SK-N-SH (cell line): ENCODE measurements at regions not wholly inside any gene's neighbourhood (a gene's known extent, or its start where the extent isn't known, plus 50 kb on each side); places are given as distances from the start of the nearest gene placed in this dataset.

Experiments used
- CTCF ChIA-PET: fragments of 300-600, 350-600 bp; formaldehyde crosslinking; extraction: SDS; loops from one replicate; lab custom pipeline; 2021; lab: Yijun Ruan, JAX
- POLR2A ChIA-PET: fragments of 350-600 bp; sonication (Branson Sonifier 250); formaldehyde crosslinking; extraction: SDS; loops from one replicate; lab custom pipeline; 2020; ENCODE audit warnings: antibody characterized with exemption, inconsistent platforms; lab: Yijun Ruan, JAX
- DNase-seq: peaks from one replicate; pipeline ENCODE4 v3.0.0; 2012
- H2AFZ ChIP-seq: fragments of 200-600 bp; sonication (generic); 2 replicates; pipeline ENCODE4 v1.8.1; 2016; ENCODE audit warnings: antibody characterized with exemption, mild to moderate bottlenecking, low read depth
- H3F3A ChIP-seq: fragments of 200-600 bp; sonication (generic); replicated peaks from 2 replicates; pipeline ENCODE3; 2016; ENCODE audit warnings: antibody characterized with exemption, mild to moderate bottlenecking; ENCODE audit not compliant: insufficient read depth
- H3K27ac ChIP-seq, 2 experiments: fragments of 200-500 bp in 1 of 2; fragments of 200-600 bp in 1 of 2; sonication (Bioruptor generic) in 1 of 2; sonication (generic), shearing (Covaris generic) in 1 of 2; 2 replicates each; pipeline versions ENCODE4 v1.5.1 to v1.6.1; 2014 to 2016; ENCODE audit warnings: low read depth in 2 of 2, inconsistent platforms in 1 of 2, low read length in 1 of 2, mild to moderate bottlenecking in 1 of 2, mixed read lengths in 1 of 2
- H3K27me3 ChIP-seq: fragments of 200-600 bp; sonication (generic), shearing (Covaris generic); 2 replicates; pipeline ENCODE4 v1.6.1; 2016; ENCODE audit warnings: mixed run types; ENCODE audit not compliant: insufficient read depth
- H3K36me3 ChIP-seq, 2 experiments: fragments of 200-500 bp in 1 of 2; fragments of 200-600 bp in 1 of 2; sonication (Bioruptor generic) in 1 of 2; sonication (generic) in 1 of 2; replicated peaks in 1 of 2; 2 replicates each; pipeline versions ENCODE3 to v1.5.1; 2014 to 2016; ENCODE audit warnings: low read length in 1 of 2, mild to moderate bottlenecking in 1 of 2; ENCODE audit not compliant: insufficient read depth in 2 of 2, control insufficient read depth in 1 of 2
- H3K4me1 ChIP-seq, 2 experiments: fragments of 200-500 bp in 1 of 2; fragments of 200-600 bp in 1 of 2; sonication (Bioruptor generic) in 1 of 2; sonication (generic), shearing (Covaris generic) in 1 of 2; 2 replicates each; pipeline versions ENCODE4 v1.5.1 to v1.6.1; 2014 to 2016; ENCODE audit warnings: low read depth in 1 of 2, low read length in 1 of 2, mixed run types in 1 of 2; ENCODE audit not compliant: insufficient read depth in 2 of 2, control insufficient read depth in 1 of 2
- H3K4me2 ChIP-seq: fragments of 200-600 bp; sonication (generic), shearing (Covaris generic); 2 replicates; pipeline ENCODE4 v1.6.1; 2017; ENCODE audit warnings: mixed run types
- H3K4me3 ChIP-seq, 2 experiments: fragments of 200-500 bp in 1 of 2; fragments of 200-600 bp in 1 of 2; sonication (Bioruptor generic) in 1 of 2; sonication (generic), shearing (Covaris generic) in 1 of 2; 2 replicates each; pipeline versions ENCODE4 v1.5.1 to v1.8.1; 2014 to 2016; ENCODE audit warnings: low read depth in 2 of 2, inconsistent platforms in 1 of 2, low read length in 1 of 2, mild to moderate bottlenecking in 1 of 2, mixed read lengths in 1 of 2, moderate library complexity in 1 of 2
- H3K79me2 ChIP-seq: fragments of 200-600 bp; sonication (generic); 2 replicates; pipeline ENCODE4 v1.8.1; 2017; ENCODE audit warnings: mild to moderate bottlenecking; ENCODE audit not compliant: insufficient read depth
- H3K9ac ChIP-seq: fragments of 200-600 bp; sonication (generic); 2 replicates; pipeline ENCODE4 v1.6.1; 2017; ENCODE audit warnings: mixed run types
- H3K9me2 ChIP-seq: fragments of 200-600 bp; sonication (generic); 2 replicates; pipeline ENCODE4 v1.6.1; 2017; ENCODE audit warnings: mixed run types
- H3K9me3 ChIP-seq: fragments of 200-600 bp; sonication (generic); 2 replicates; pipeline ENCODE4 v1.6.1; 2017; ENCODE audit warnings: mixed run types, mild to moderate bottlenecking, moderate library complexity
- H4K20me1 ChIP-seq: fragments of 200-600 bp; sonication (generic); 2 replicates; pipeline ENCODE4 v1.6.1; 2017; ENCODE audit warnings: mild to moderate bottlenecking, mixed run types; ENCODE audit not compliant: insufficient read depth
- CHD2 ChIP-seq: fragments of 150-350 bp; IDR thresholded peaks from 2 replicates; pipeline ENCODE4 v1.6.1; 2018; ENCODE audit warnings: low read length; ENCODE audit not compliant: partially characterized antibody
- EP300 ChIP-seq, 2 experiments: IDR thresholded peaks; 2 replicates each; pipeline versions ENCODE4 v1.4.0 to v1.6.1; 2012; ENCODE audit warnings: borderline replicate concordance in 1 of 2, low read depth in 1 of 2, low read length in 1 of 2
- FOSL2 ChIP-seq: IDR thresholded peaks from 2 replicates; pipeline ENCODE4 v1.4.0; 2012; ENCODE audit warnings: low read depth, mild to moderate bottlenecking, moderate library complexity, borderline replicate concordance
- MXI1 ChIP-seq: IDR thresholded peaks from 2 replicates; pipeline ENCODE4 v1.6.1; 2012; ENCODE audit warnings: mild to moderate bottlenecking, low read depth, low read length, improper control_type of control experiment
- NFIC ChIP-seq: IDR thresholded peaks from 2 replicates; pipeline ENCODE4 v1.4.0; 2012; ENCODE audit warnings: borderline replicate concordance
- NRF1 ChIP-seq: IDR thresholded peaks from 2 replicates; pipeline ENCODE4 v1.6.1; 2012; ENCODE audit warnings: low read depth, mild to moderate bottlenecking, low read length
- RCOR1 ChIP-seq: fragments of 150-350 bp; IDR thresholded peaks from 2 replicates; pipeline ENCODE4 v1.6.1; 2017; ENCODE audit warnings: antibody characterized with exemption, low read length
- RXRA ChIP-seq: IDR thresholded peaks from 2 replicates; pipeline ENCODE4 v1.4.0; 2012; ENCODE audit warnings: low read depth, mild to moderate bottlenecking, borderline replicate concordance
- TAF1 ChIP-seq: IDR thresholded peaks from 2 replicates; pipeline ENCODE4 v1.6.1; 2012; ENCODE audit warnings: low read depth, mild to moderate bottlenecking, low read length, moderate library complexity, borderline replicate concordance
- TCF12 ChIP-seq: IDR thresholded peaks from 2 replicates; pipeline ENCODE4 v1.4.0; 2012
- WGBS: methylation state at CpG from one replicate; pipeline ENCODE4 v1.1.6; 2017; ENCODE audit warnings: low lambda C conversion rate; 5-methylcytosine and 5-hydroxymethylcytosine counted together
- TF ChIP-seq, protein P1 (sequence below): fragments of 200-600 bp; sonication (generic); IDR thresholded peaks from 2 replicates; pipeline ENCODE4 v1.6.1; 2017; ENCODE audit warnings: antibody characterized with exemption, mild to moderate bottlenecking, moderate library complexity
- TF ChIP-seq, protein P2 (sequence below): IDR thresholded peaks from 2 replicates; pipeline ENCODE4 v1.4.0; 2012; ENCODE audit warnings: low read depth, borderline replicate concordance
- TF ChIP-seq, protein P3 (sequence below): IDR thresholded peaks from 2 replicates; pipeline ENCODE4; 2012
- TF ChIP-seq, protein P4 (sequence below): fragments of 150-350 bp; IDR thresholded peaks from 2 replicates; pipeline ENCODE4 v1.6.1; 2016; ENCODE audit warnings: mild to moderate bottlenecking, low read depth, low read length

DNA sequence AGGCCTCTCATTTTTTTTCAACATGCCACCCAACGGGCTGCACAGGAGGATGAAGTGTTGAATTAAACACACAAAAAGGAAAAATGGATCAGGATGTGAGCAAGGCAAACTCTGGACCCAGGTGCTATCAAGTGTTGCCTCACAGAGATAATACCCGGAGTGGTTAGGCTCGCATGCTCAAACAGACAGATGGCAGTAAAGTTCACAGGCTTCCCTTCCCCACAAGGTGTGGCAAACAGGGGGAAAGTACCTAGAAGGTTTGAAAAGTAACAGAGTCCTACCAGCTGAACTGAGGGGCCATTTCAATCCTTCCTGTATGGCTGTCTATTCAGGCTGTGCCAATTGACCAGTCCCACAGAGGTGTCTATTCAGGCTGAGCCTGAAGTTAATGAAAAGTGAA, 123.9 kb upstream of the GC start:
- Histone ChIP-seq H3K4me2 (no peak overlapping the region), H3K9me2 (no peaks in the 10 kb centered on the region), H3K4me3 (no peak overlapping the region), H3K9me3 (no peaks in the 10 kb centered on the region), H3K4me1 (no peaks in the 10 kb centered on the region), H3K36me3 (no peaks in the 10 kb centered on the region), H2AFZ (no peak overlapping the region), H3K27me3 (no peaks in the 10 kb centered on the region), H3K27ac (no peak overlapping the region), H3F3A (no peaks in the 10 kb centered on the region), H4K20me1 (no peaks in the 10 kb centered on the region), H3K79me2 (no peaks in the 10 kb centered on the region), H3K9ac (no peak overlapping the region)
- POLR2A ChIA-PET = no interaction called here
- TF ChIP-seq, protein P1, sequence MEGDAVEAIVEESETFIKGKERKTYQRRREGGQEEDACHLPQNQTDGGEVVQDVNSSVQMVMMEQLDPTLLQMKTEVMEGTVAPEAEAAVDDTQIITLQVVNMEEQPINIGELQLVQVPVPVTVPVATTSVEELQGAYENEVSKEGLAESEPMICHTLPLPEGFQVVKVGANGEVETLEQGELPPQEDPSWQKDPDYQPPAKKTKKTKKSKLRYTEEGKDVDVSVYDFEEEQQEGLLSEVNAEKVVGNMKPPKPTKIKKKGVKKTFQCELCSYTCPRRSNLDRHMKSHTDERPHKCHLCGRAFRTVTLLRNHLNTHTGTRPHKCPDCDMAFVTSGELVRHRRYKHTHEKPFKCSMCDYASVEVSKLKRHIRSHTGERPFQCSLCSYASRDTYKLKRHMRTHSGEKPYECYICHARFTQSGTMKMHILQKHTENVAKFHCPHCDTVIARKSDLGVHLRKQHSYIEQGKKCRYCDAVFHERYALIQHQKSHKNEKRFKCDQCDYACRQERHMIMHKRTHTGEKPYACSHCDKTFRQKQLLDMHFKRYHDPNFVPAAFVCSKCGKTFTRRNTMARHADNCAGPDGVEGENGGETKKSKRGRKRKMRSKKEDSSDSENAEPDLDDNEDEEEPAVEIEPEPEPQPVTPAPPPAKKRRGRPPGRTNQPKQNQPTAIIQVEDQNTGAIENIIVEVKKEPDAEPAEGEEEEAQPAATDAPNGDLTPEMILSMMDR = no peak
- TF ChIP-seq TAF1 = no peak
- no peak for TF ChIP-seq MXI1
- no peak for TF ChIP-seq CHD2
- no peak for TF ChIP-seq RXRA
- no peak for TF ChIP-seq EP300 (IDR thresholded peaks at IDR 0.05; ENCODE audit: borderline replicate concordance in 1 of 2, low read depth in 1 of 2, low read length in 1 of 2)
- TF ChIP-seq, protein P2, sequence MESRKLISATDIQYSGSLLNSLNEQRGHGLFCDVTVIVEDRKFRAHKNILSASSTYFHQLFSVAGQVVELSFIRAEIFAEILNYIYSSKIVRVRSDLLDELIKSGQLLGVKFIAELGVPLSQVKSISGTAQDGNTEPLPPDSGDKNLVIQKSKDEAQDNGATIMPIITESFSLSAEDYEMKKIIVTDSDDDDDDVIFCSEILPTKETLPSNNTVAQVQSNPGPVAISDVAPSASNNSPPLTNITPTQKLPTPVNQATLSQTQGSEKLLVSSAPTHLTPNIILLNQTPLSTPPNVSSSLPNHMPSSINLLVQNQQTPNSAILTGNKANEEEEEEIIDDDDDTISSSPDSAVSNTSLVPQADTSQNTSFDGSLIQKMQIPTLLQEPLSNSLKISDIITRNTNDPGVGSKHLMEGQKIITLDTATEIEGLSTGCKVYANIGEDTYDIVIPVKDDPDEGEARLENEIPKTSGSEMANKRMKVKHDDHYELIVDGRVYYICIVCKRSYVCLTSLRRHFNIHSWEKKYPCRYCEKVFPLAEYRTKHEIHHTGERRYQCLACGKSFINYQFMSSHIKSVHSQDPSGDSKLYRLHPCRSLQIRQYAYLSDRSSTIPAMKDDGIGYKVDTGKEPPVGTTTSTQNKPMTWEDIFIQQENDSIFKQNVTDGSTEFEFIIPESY = no peak
- TF ChIP-seq, protein P3, sequence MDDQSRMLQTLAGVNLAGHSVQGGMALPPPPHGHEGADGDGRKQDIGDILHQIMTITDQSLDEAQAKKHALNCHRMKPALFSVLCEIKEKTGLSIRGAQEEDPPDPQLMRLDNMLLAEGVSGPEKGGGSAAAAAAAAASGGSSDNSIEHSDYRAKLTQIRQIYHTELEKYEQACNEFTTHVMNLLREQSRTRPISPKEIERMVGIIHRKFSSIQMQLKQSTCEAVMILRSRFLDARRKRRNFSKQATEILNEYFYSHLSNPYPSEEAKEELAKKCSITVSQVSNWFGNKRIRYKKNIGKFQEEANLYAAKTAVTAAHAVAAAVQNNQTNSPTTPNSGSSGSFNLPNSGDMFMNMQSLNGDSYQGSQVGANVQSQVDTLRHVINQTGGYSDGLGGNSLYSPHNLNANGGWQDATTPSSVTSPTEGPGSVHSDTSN = no peak
- TF ChIP-seq, protein P4, sequence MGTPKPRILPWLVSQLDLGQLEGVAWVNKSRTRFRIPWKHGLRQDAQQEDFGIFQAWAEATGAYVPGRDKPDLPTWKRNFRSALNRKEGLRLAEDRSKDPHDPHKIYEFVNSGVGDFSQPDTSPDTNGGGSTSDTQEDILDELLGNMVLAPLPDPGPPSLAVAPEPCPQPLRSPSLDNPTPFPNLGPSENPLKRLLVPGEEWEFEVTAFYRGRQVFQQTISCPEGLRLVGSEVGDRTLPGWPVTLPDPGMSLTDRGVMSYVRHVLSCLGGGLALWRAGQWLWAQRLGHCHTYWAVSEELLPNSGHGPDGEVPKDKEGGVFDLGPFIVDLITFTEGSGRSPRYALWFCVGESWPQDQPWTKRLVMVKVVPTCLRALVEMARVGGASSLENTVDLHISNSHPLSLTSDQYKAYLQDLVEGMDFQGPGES = no peak
- no peak for TF ChIP-seq NFIC
- no peak for TF ChIP-seq TCF12
- no peak for TF ChIP-seq NRF1
- no peak for TF ChIP-seq RCOR1
- TF ChIP-seq FOSL2 = no peak
- no peak for DNase-seq
- CTCF ChIA-PET = no interaction called here
- 0% methylated on average over 3 of the region's 3 CpGs for WGBS
